Activated CD4-positive, CD25-positive, alpha-beta regulatory T cell treated with anti-CD3 and anti-CD28 coated beads, Interleukin-2, amount 50 U/mL, for 72 hours (primary cell): ENCODE measurements at regions not wholly inside any gene's neighbourhood (a gene's known extent, or its start where the extent isn't known, plus 50 kb on each side); places are given as distances from the start of the nearest gene placed in this dataset.

ENCODE experiments used
- DNase-seq: peaks from one replicate; pipeline ENCODE4 v3.0.0; 2021

- DNase-seq: no peak
Measured at GRCh38 chr3:117427081-117427480, 717.5 kb downstream of the TUSC7 start.

DNA sequence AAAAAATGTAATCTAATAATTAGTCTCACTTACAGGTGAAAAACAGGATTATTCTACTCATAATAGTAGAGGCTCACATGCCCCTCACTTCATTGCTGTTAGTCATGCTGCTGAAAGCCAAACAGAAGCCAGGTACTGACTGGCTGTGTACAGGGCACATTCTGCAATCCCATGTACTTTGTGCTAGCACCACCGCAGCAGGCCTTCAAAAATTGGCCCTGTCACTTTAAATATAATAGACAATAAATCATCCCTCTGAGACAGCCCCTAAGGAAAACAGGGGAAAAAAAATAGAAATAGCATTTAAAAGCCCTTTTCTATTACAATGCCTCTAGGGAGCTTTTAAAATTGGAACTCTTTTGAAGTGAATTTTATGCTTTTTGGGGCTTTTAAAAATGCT lies 723.8 kb downstream of the TUSC7 start:
- no peak for DNase-seq

GRCh38 chr3:117434661-117435412 lies 725.3 kb downstream of the TUSC7 start:
- no peak for DNase-seq

DNA sequence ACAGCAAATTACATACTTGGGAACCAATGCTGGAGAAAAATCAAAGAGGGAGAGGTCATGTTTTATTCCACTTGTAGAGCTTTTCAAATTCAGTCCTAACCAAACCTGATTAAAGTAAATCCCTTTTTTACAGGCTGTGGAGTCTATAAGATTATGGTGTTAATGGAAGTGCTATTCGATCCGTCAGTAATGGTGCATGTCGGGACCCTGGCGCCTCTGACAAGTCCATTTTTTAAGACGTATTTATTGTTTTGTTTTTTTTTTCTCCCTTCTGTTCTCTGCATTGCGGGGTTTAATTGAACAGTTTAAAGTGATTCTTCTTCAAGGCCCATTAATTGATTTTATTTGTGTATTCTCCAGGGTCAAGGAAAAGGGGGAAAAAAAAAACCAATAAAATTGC lies 725.9 kb downstream of the TUSC7 start:
- DNase-seq: no peak

DNA sequence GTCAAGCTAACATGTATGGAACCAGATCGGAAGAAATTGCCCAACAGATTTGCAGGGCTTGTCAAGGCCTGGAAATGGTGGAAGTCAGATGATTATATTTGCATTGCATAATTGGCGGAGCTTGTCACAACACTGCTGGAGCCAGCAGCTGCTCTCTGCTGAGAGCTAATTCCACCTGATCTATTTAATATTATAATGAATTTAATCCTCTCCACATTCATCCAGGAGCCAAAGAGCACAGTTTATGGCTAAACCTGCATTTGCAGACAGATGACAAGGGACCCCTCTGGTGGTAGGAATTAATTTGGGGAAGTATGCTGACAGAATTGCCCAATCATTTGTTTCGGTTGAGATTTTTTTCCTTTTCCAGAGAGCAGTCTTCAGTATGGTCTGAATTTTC lies 730.2 kb downstream of the TUSC7 start:
- no peak for DNase-seq

- no peak for DNase-seq
Measured at GRCh38 chr3:117441851-117442250, 732.3 kb downstream of the TUSC7 start.

GRCh38 chr3:117442566-117442965 lies 733.0 kb downstream of the TUSC7 start:
- no peak for DNase-seq

- no peak for DNase-seq
Measured at GRCh38 chr3:117443014-117443413, 733.4 kb downstream of the TUSC7 start.

- no peak for DNase-seq
Measured at GRCh38 chr3:117444175-117444574, 734.6 kb downstream of the TUSC7 start.

DNA sequence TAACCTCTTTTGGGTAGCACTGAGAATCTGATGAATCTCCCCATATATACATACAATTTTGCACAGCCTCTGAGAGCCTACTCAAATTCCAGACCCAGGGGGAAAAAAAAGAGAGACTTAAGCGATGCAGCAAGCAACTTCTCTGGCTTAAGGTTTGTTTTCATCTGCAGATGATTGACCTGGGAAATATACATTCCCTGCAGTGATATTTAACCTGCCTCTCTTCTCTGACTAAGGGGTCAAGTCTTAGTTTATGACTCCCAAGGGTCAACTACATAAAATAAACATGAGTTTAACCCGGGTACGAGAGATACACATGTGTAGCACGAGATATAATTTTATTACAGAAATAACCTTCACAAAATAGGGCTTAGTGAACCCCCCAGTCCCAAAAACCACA lies 737.8 kb downstream of the TUSC7 start:
- DNase-seq: no peak

- DNase-seq: no peak
Measured at GRCh38 chr3:117450026-117450425, 740.4 kb downstream of the TUSC7 start.

DNA sequence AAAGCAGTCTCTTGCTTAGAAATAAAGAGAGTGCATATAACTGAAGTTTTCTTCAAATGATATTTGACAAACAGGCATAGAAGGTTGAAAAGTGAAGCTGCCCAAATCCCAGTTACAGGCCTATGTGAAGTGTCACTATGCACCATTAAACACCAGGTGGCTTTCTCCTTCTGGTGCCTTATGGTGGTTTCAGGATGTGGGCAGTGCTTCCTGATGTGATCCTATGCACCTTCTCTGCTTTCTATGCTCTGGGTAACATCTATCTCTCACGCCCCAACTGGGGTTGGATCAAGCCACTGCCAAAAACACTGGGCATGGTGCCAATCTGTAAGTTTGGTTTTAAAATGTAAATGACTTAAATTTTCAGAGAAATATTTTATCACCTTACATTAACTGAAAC lies 744.7 kb downstream of the TUSC7 start:
- no peak for DNase-seq

DNA sequence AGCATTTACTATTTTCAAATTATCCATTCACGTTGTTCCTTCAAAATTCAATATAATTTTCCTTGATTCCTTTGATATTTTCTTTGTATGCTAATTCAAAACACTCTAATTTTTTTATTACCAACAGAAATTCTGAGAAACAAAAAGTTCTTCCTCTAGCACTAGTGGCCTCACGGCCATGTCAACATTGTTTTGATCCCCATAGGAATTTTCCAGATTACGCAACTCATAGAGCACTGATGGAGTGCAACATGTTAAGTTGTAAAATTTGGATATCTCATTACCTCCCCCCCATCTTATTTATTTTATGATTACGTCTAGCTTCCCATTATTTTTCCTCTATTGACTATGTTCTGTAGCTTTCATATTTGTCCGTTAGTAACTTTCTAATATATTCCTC lies 745.3 kb downstream of the TUSC7 start:
- DNase-seq: no peak

DNA sequence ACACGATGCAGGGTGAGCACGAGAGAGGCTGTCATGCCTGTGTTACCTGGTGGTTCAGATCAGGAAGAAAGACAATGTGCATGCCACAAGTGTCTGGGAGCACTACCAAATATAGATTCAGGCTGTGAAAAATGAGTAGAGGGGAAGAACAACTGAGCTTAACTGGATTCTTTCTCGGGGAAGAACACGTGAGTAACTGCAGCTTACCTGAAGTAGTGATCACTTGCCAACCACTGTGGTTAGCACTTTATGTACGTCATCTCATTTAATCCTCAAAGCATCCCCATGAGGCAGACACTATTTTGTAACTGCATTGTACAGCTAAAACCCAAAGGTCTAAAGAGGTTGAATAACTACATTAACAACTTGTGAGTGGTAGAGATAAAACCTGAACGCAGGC lies 746.2 kb downstream of the TUSC7 start:
- no peak for DNase-seq

GRCh38 chr3:117463276-117464115 lies 753.9 kb downstream of the TUSC7 start:
- DNase-seq: no peak

DNA sequence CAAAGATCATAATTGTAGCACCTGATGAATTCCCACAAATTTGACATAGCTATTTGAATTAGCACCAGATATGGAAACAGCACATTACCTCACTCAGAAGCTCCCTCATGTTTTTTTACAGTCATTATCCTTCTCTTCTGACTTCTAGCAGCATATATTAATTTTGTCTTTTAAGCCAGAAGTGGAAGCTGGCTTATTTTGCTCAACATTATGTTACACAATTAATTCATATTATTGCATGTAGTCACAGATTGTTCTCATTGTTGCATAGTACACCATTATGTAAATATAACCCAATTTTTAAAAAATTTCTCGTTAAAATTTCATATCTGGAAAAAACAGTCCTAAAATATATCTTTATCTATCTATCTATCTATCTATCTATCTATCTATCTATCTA lies 762.3 kb downstream of the TUSC7 start:
- no peak for DNase-seq

GRCh38 chr3:117473981-117474538 lies 764.5 kb downstream of the TUSC7 start:
- no peak for DNase-seq

DNA sequence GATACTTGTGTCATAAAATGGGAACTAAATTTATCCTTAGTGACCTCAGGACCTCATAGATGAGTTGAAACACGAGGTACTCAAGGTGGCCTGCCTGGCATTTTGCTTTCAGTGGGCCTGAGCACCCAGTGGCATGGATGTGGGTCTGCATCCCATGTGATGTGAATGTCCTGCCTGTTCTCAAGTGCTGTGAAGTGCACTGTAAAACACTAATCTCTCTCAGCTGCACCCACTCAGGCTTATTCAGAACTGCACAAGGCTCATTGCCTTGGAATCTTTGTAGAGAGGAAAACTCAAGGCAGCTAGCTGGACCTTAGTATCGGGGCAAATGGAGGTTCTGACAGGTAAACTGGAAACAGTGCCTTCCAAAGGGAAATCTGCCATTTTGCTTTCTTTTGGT lies 767.0 kb downstream of the TUSC7 start:
- DNase-seq: no peak

- no peak for DNase-seq
Measured at GRCh38 chr3:117477214-117477755, 767.7 kb downstream of the TUSC7 start.

- no peak for DNase-seq
Measured at GRCh38 chr3:117479095-117479494, 769.5 kb downstream of the TUSC7 start.

- no peak for DNase-seq
Measured at GRCh38 chr3:117480525-117480924, 770.9 kb downstream of the TUSC7 start.

DNA sequence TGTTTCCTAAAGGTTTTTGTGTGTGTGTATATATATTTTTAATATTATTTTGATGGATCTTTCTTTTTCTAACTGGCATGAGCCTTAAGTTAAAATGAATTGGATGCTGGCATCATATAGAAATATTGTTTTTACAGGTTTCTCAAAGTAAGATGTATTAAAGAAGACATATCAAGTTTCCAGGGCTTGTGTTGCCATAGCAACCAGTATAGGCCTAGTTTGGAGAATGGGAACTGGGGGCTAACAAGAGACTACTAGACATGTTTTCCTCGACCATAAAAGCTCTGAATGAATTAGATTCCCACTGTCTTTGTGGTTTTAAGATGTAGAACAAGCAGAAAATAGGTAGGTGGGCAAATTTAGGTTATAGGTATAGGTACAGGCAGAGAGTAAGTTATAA lies 771.4 kb downstream of the TUSC7 start:
- DNase-seq: no peak

DNA sequence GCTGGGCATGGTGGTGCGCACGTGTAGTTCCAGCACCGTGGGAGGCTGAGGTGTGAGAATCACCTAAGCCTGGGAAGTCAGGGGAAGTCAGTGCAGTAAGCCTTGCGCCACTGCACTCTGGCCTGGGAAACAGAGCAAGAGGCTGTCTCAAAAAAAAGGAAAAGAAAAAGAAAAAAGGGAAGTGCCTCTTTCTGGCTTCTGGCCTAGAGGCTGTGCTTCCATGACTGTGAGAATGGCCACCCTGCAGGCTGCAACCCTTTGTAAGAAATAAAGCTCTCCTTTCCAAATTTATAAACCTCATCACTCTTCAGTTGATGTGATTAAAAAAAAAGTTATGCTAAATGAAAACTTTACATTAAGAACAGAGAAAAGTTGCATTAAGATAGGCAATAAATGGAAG lies 774.3 kb downstream of the TUSC7 start:
- no peak for DNase-seq

DNA sequence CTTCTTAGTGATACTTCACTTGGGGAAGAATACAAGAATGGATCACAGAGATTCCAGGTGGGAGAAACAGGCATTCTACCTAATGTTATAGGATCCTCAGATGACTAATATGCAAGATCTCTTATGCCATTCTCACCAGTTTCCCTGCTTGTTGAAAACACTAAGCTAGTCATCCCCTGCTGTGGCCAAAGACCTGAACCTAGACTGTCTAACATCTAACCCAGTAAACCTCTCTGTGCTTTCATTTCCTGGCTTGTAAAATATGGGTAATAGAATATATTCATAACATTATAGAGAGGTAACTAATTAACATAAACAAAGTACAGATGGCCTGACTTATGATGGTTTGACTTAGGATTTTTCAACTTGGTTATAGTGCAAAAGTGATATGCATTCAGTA lies 776.3 kb downstream of the TUSC7 start:
- no peak for DNase-seq
